IPS DF 6.9 (cell line): ENCODE measurements at regions not wholly inside any gene's neighbourhood (a gene's known extent, or its start where the extent isn't known, plus 50 kb on each side); places are given as distances from the start of the nearest gene placed in this dataset.

ENCODE experiments used
- DNase-seq: peaks from one replicate; pipeline ENCODE4 v3.0.0-alpha.2; 2013; ENCODE audit warnings: low read depth, low spot score
- H3K27ac ChIP-seq: one replicate; pipeline ENCODE4 v1.5.1; 2013; ENCODE audit warnings: low read length, control low read depth
- H3K27me3 ChIP-seq: 2 replicates; pipeline ENCODE4 v1.6.1; 2013; ENCODE audit warnings: mild to moderate bottlenecking, low read length; ENCODE audit not compliant: control insufficient read depth, insufficient read depth
- H3K36me3 ChIP-seq: 2 replicates; pipeline ENCODE4 v1.6.1; 2013; ENCODE audit warnings: low read length; ENCODE audit not compliant: control insufficient read depth, insufficient read depth
- H3K4me1 ChIP-seq: 2 replicates; pipeline ENCODE4 v1.6.1; 2013; ENCODE audit warnings: low read length; ENCODE audit not compliant: control insufficient read depth, insufficient read depth
- H3K4me3 ChIP-seq: 2 replicates; pipeline ENCODE4 v1.5.1; 2013; ENCODE audit warnings: mild to moderate bottlenecking, low read length
- H3K9me3 ChIP-seq: 2 replicates; pipeline ENCODE4 v1.6.1; 2013; ENCODE audit warnings: low read length, inconsistent platforms; ENCODE audit not compliant: control insufficient read depth, insufficient read depth
- WGBS: extraction: QIAGEN DNeasy Blood & Tissue Kit; methylation state at CpG from one replicate; pipeline ENCODE4 v1.1.7; 2013; ENCODE audit warnings: mixed read lengths, missing lambda C conversion rate; ENCODE audit not compliant: insufficient read length, insufficient coverage; 5-methylcytosine and 5-hydroxymethylcytosine counted together

DNA sequence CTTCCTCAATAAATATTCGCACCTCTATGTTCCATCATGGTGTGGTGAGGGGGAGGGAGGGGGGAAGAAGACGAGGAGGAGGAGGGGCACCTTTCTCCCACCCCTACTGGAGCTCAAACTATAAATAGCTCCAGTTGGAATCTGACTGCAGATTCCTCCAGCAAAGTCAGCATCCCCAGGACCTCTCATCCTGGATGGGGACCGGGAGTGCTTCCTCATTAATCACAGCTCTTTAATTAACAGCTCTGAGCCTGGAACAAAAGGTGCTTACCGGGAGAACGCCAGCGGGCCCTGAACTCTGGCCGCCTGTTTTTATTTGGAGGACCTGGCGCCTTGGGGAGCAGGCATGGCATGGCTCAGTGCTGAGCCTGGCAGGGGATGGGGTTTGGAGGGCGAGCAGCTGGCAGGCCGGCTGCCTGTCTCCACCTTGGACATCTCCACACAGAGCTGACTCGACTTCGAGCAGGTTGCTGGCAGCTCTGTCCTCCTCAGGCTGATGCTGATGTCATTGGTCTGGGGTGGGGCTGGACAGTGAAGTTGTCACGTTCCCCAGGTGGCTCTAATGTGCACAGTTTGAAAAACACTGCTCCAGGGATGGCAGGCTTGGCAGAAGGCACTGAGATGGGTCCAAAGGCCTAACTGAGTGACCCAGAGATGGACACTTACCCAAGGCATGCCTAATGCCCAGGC is 180.4 kb downstream of the DHX35 start:
- Histone ChIP-seq H3K36me3 (no peaks in the 10 kb centered on the region), H3K9me3 (no peaks in the 10 kb centered on the region), H3K27me3 (no peaks in the 10 kb centered on the region), H3K4me3 (no peak overlapping the region), H3K27ac (no peak overlapping the region), H3K4me1 (no peaks in the 10 kb centered on the region; the same call in 1 of the 2 replicates)
- DNase-seq = no peak
- no CpG with 5 or more reads among the region's 13 CpGs for WGBS

DNA sequence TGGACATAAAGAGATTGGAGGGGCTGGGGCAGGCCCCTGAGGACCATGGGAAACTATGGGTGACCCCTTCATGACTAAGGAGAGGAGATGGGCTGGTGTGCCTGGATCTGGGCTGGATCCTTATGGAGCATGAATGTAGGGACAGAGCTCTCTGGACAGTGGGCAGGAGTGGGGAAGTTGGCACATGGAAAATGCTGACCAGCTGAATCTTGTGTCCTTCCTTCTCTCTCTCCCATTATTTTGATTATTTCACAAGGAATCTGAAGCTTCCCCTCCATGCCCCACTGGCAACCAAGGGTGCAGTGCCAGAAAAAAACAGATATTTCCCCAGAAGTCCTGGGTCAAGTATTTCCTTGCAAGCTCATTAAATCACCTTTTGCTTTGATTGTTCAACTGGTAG is 175.2 kb downstream of the DHX35 start:
- Histone ChIP-seq H3K27ac (no peak overlapping the region), H3K9me3 (no peaks in the 10 kb centered on the region), H3K27me3 (no peaks in the 10 kb centered on the region), H3K4me3 (no peak overlapping the region), H3K36me3 (no peaks in the 10 kb centered on the region; the same call in 1 of the 2 replicates), H3K4me1 (no peaks in the 10 kb centered on the region)
- DNase-seq = no peak

DNA sequence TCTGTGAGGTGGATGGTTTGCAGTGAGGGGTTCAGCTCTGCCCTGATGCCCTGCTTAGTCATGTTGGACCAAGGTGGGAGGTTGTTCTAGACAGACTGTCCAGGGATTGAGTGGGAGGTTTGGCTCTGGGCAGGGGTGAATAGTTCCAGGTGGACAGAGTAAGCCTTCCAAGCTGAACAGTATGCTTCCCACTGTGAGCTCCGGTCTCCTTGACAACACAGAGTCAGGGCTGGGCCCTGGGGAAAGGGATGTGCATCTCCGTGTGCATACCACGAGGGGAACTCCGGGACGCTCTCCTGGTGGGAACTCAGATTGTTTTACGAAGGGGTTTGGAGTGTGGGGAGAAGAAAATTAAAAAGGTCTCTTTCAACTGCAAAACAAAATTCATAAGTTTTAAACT is 174.7 kb downstream of the DHX35 start:
- no CpG with 5 or more reads among the region's 6 CpGs for WGBS
- Histone ChIP-seq H3K4me1 (no peaks in the 10 kb centered on the region), H3K36me3 (no peaks in the 10 kb centered on the region; the same call in 1 of the 2 replicates), H3K27me3 (no peaks in the 10 kb centered on the region), H3K27ac (no peak overlapping the region), H3K4me3 (no peak overlapping the region), H3K9me3 (no peaks in the 10 kb centered on the region)
- DNase-seq = no peak

DNA sequence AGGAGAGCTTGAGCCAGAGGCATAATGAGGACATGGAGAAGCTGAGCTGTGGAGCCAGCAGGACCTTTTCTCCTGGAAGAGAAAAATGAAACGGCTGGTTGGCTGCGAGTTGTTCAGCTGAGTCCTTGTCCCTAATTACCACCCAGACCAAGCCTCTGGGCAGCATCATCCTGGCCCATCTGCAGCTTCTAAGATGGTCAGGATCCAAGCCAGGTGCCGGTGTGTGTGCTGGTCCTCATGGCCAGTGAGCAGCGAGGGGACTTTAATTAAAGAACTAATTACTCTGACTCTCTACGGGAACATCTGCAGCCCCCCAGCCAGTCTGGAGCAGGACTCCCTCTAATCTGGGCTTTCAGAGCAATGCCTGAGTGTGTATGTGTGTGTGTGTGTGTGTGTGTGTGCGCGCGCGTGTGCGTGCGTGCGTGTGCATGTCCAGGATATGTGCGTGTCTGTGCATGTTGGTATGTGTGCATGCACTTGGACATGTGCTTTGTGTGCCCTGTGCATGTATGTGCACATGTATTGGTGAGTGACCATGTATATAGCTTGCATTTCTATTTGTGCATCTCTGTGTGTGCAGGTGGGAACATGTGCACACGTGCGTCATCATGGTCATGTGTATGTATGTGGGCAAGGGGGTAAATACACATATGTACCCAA is 173.9 kb downstream of the DHX35 start:
- H3K27me3 ChIP-seq = no peaks in the 10 kb centered on the region; the same call in 1 of the 2 replicates
- H3K4me1 ChIP-seq = no peaks in the 10 kb centered on the region

DNA sequence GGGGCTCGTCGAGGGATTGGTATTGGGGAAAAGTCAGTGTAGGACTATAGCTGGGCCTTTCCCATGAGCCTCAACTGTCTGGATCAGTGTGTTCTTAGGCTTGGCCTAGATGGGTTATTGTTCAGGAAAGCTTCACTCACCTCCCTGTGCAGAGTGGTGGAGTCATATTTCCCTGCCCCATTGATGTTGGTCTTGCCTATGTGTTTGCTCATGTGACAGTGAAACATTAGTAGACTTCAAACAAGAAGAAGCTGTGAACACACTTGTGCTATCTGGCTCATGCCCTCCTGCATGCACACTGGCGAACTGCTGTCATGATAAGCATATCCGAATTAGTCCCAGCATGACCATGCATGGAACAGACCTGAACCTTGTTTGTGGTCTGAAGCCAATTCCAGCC is 171.1 kb downstream of the DHX35 start:
- no peak overlapping the region for H3K4me3 ChIP-seq
- no peak overlapping the region for H3K27ac ChIP-seq
- no peaks in the 10 kb centered on the region; the same call in 1 of the 2 replicates for H3K27me3 ChIP-seq
- no CpG with 5 or more reads among the region's 4 CpGs for WGBS
- no peaks in the 10 kb centered on the region for H3K4me1 ChIP-seq
- H3K9me3 ChIP-seq = no peaks in the 10 kb centered on the region
- no peak for DNase-seq
- no peaks in the 10 kb centered on the region; the same call in 1 of the 2 replicates for H3K36me3 ChIP-seq

More for the DNA sequence above, 173.9 kb downstream of the DHX35 start:
- Histone ChIP-seq H3K27ac (no peak overlapping the region), H3K9me3 (no peaks in the 10 kb centered on the region), H3K4me3 (no peak overlapping the region), H3K36me3 (no peaks in the 10 kb centered on the region; the same call in 1 of the 2 replicates)
- no CpG with 5 or more reads among the region's 15 CpGs for WGBS
- no peak for DNase-seq

DNA sequence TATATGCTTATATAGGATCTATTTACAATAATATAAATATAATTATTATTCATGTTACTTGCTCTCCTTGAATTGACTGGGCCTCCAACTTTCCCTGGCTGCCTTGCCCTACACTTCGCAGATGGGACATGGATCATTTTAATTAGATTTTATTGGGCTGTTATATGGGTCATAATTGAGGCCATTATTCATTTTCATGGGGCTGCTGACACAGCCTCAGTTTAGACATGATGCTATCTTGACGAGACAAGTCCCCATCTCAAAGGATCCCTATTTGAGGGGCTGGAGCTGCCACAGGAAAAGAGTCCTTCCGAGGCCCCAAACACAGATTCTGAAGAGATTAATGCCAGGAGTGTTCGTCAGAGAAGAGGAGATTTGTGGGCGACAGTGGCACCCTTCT is 170.4 kb downstream of the DHX35 start:
- no peak overlapping the region for H3K4me3 ChIP-seq
- no peaks in the 10 kb centered on the region for H3K9me3 ChIP-seq
- no peak for DNase-seq
- no peaks in the 10 kb centered on the region; the same call in 1 of the 2 replicates for H3K36me3 ChIP-seq
- WGBS = no CpG with 5 or more reads among the region's 5 CpGs
- no peak overlapping the region for H3K27ac ChIP-seq
- H3K27me3 ChIP-seq = no peaks in the 10 kb centered on the region; the same call in 1 of the 2 replicates
- no peaks in the 10 kb centered on the region for H3K4me1 ChIP-seq

DNA sequence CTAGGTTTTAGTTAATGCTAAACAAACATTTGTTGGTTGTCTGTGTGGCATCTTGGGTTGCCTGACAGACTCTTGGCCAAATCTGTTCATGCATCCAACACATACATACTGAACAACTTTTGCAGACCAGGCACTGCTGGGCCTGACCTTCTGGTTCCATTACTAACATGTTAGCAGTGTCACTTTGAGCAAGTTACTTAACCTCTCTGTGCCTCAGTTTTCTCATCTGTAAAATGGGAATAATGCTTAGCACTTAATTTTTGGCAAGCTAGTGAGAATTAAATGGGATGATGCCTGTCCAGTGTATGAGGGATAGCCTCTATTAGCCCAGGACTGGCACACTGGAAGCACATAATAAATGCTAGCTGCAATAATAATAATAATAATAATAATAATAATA is 169.9 kb downstream of the DHX35 start:
- DNase-seq = no peak

DNA sequence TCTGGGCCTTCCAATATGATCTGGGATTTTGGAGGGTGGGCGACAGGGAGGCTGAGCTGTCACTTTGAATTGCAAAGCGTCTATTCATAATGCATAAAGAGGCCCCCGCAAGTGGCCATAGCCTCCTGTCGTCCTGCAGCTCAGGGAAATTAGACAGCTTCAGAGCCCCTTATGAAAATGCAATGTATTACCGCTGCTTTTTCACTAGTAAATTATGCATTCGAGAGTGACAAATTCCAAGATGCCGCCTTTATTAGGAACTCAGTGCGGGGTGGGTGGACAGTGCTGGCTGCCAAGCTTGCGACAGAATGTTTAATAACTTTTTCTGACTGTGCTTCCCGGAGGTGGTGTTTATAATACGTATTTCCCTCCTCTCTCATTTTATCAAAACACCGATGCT is 168.5 kb downstream of the DHX35 start:
- no peaks in the 10 kb centered on the region for H3K9me3 ChIP-seq
- no peaks in the 10 kb centered on the region for H3K4me1 ChIP-seq
- no CpG with 5 or more reads among the region's 12 CpGs for WGBS
- no peaks in the 10 kb centered on the region; the same call in 1 of the 2 replicates for H3K36me3 ChIP-seq
- H3K27ac ChIP-seq = no peak overlapping the region
- H3K4me3 ChIP-seq = no peak overlapping the region
- DNase-seq = no peak
- no peaks in the 10 kb centered on the region; the same call in 1 of the 2 replicates for H3K27me3 ChIP-seq

More for the DNA sequence above, 169.9 kb downstream of the DHX35 start:
- H3K4me1 ChIP-seq = no peaks in the 10 kb centered on the region
- H3K27me3 ChIP-seq = no peaks in the 10 kb centered on the region; the same call in 1 of the 2 replicates
- no peak overlapping the region for H3K4me3 ChIP-seq
- no peaks in the 10 kb centered on the region for H3K9me3 ChIP-seq
- H3K36me3 ChIP-seq = no peaks in the 10 kb centered on the region; the same call in 1 of the 2 replicates
- H3K27ac ChIP-seq = no peak overlapping the region

DNA sequence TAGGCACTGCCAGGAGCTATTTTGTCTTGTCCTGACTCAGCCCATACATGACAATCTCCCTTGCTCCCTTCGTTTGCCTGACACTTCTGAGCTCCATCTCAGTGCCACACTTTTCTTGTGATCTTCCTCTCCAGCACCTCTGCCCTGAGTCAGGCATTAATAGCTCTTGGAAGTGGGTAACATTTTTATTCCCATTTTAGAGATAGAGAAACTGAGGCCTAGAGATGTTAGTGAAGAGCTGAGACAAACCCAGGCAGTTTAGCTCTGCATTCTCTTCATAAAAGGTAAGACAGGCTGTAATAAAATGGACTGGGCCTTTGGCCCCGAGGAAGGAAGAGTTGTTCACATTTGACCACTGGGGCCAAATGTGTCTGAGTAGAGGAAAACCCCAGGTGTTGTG is 167.4 kb downstream of the DHX35 start:
- H3K9me3 ChIP-seq = no peaks in the 10 kb centered on the region
- no peaks in the 10 kb centered on the region; the same call in 1 of the 2 replicates for H3K36me3 ChIP-seq
- no peak overlapping the region for H3K27ac ChIP-seq
- WGBS = no CpG with 5 or more reads among the region's 2 CpGs
- no peaks in the 10 kb centered on the region for H3K4me1 ChIP-seq
- no peak for DNase-seq
- H3K4me3 ChIP-seq = no peak overlapping the region
- H3K27me3 ChIP-seq = no peaks in the 10 kb centered on the region; the same call in 1 of the 2 replicates

DNA sequence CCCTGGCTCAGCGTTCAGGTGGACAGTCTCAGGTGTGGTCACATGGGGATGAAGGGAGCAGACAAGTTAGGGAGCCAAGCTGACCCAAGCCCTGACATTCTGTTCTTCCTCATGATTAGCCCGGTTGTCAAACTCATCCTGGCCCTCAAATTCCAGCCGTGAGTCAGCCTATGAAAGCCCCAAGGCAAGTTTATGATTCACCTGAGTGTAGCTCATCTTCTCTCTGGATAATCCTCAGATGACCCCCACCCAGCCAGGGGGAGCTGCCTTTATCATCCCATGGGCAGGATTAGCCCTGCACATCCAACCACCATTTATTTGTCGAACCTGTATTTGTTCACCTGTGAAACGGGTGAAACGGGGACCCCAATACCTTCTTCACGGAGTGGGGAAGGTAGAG is 161.9 kb downstream of the DHX35 start:
- Histone ChIP-seq H3K27ac (no peak overlapping the region), H3K9me3 (no peaks in the 10 kb centered on the region), H3K4me3 (no peak overlapping the region), H3K4me1 (peaks cover 9% of the 10 kb centered on the region), H3K27me3 (no peaks in the 10 kb centered on the region), H3K36me3 (no peaks in the 10 kb centered on the region)
- WGBS = no CpG with 5 or more reads among the region's 7 CpGs
- no peak for DNase-seq

DNA sequence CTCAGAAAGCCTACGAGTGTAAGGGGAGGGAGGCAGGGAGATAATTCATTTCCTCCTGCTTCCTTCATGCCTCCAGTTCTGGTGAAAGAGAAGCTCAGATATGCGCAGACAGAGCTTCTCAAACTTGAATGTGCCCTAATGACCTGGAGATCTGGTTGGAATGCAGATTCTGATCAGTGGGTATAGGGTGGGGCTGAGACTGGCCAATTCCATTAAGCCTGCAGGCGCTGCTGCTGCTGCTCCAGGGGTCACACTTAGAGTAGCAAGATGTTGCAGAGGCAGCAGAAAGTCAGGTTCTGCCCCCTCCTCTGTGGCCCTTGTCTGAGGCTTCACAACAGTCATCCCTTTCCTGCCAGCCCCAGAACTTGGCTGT is 161.0 kb downstream of the DHX35 start:
- Histone ChIP-seq H3K4me3 (no peak overlapping the region), H3K4me1 (peaks cover 9% of the 10 kb centered on the region)
- WGBS = no CpG with 5 or more reads among the region's 3 CpGs

More for the DNA sequence above, 161.0 kb downstream of the DHX35 start:
- no peaks in the 10 kb centered on the region for H3K36me3 ChIP-seq
- no peak overlapping the region for H3K27ac ChIP-seq
- no peaks in the 10 kb centered on the region for H3K27me3 ChIP-seq
- DNase-seq = no peak
- no peaks in the 10 kb centered on the region for H3K9me3 ChIP-seq
